H54 (cell line): ENCODE measurements at regions not wholly inside any gene's neighbourhood (a gene's known extent, or its start where the extent isn't known, plus 50 kb on each side); places are given as distances from the start of the nearest gene placed in this dataset.

Source experiments
- DNase-seq: peaks from one replicate; pipeline ENCODE4 v3.0.0; 2011; ENCODE audit warnings: low spot score, mixed read lengths; ENCODE audit not compliant: insufficient read length
- FAIRE-seq: peaks from 3 replicates; lab custom pipeline; 2011; peaks lifted over from hg19 to GRCh38; lab: Jason Lieb, UNC
- POLR2A ChIP-seq: IDR thresholded peaks from 2 replicates; pipeline ENCODE4 v1.6.1; 2011; ENCODE audit warnings: low read depth, mild to moderate bottlenecking, low read length

- DNase-seq (no peak), FAIRE-seq (no peak)
- no peak for TF ChIP-seq POLR2A
These were observed 78.5 kb upstream of the ZSWIM6 start for GRCh38 chr5:61253547-61253946.

- no peak for DNase-seq
- TF ChIP-seq POLR2A: no peak
- FAIRE-seq: no peak
These were observed 77.0 kb upstream of the ZSWIM6 start for GRCh38 chr5:61254969-61255555.

GRCh38 chr5:61256474-61256873 lies 75.6 kb upstream of the ZSWIM6 start:
- no peak for TF ChIP-seq POLR2A

GRCh38 chr5:61257421-61257820 lies 74.6 kb upstream of the ZSWIM6 start:
- no peak for TF ChIP-seq POLR2A
- no peak for DNase-seq
- FAIRE-seq: no peak

More at GRCh38 chr5:61256474-61256873, 75.6 kb upstream of the ZSWIM6 start:
- FAIRE-seq (peak; percentile 92), DNase-seq (no peak)

- no peak for DNase-seq
- no peak for FAIRE-seq
- TF ChIP-seq POLR2A: no peak
These were observed 70.9 kb upstream of the ZSWIM6 start for GRCh38 chr5:61261136-61261535.

- TF ChIP-seq POLR2A: no peak
- no peak for DNase-seq
- FAIRE-seq: no peak
These were observed 70.0 kb upstream of the ZSWIM6 start for GRCh38 chr5:61262080-61262479.

- TF ChIP-seq POLR2A: no peak
- DNase-seq: no peak
- FAIRE-seq: no peak
These were observed 69.0 kb upstream of the ZSWIM6 start for GRCh38 chr5:61263072-61263471.

- DNase-seq (no peak), FAIRE-seq (no peak)
These were observed 68.3 kb upstream of the ZSWIM6 start for GRCh38 chr5:61263561-61264272.

GRCh38 chr5:61264273-61264661 lies 67.8 kb upstream of the ZSWIM6 start:
- DNase-seq (no peak), FAIRE-seq (no peak)
- no peak for TF ChIP-seq POLR2A

More at GRCh38 chr5:61263561-61264272, 68.3 kb upstream of the ZSWIM6 start:
- no peak for TF ChIP-seq POLR2A

GRCh38 chr5:61267116-61267515 lies 64.9 kb upstream of the ZSWIM6 start:
- TF ChIP-seq POLR2A: no peak
- FAIRE-seq (no peak), DNase-seq (no peak)

GRCh38 chr5:61268871-61269270 lies 63.2 kb upstream of the ZSWIM6 start:
- no peak for DNase-seq
- no peak for FAIRE-seq
- no peak for TF ChIP-seq POLR2A

GRCh38 chr5:61270510-61271165 lies 61.4 kb upstream of the ZSWIM6 start:
- FAIRE-seq (no peak), DNase-seq (no peak)
- TF ChIP-seq POLR2A: no peak

- FAIRE-seq (no peak), DNase-seq (no peak)
- TF ChIP-seq POLR2A: no peak
These were observed 59.4 kb upstream of the ZSWIM6 start for GRCh38 chr5:61272688-61273087.

- FAIRE-seq: no peak
- TF ChIP-seq POLR2A: no peak
- no peak for DNase-seq
These were observed 58.6 kb upstream of the ZSWIM6 start for GRCh38 chr5:61273279-61273975.
